Epithelial cell of esophagus (primary cell): ENCODE measurements at regions not wholly inside any gene's neighbourhood (a gene's known extent, or its start where the extent isn't known, plus 50 kb on each side); places are given as distances from the start of the nearest gene placed in this dataset.
"Not testable (repeated sequence)": the region's sequence is repeated elsewhere in the genome, so short reads cannot be mapped to it uniquely, and the experiment has no call there.

Experiments used
- DNase-seq: peaks from one replicate; pipeline ENCODE4 v3.0.0; 2010; ENCODE audit warnings: low read depth
- H3K4me3 ChIP-seq: 2 replicates; pipeline ENCODE4 v1.5.1; 2011; ENCODE audit warnings: mild to moderate bottlenecking, low read length, control low read depth
- TF ChIP-seq, protein P1 (sequence below): IDR thresholded peaks from 2 replicates; pipeline ENCODE4 v1.5.1; 2011; ENCODE audit warnings: low read depth, mild to moderate bottlenecking, low read length, control low read depth, inconsistent platforms; ENCODE audit not compliant: insufficient read depth; ENCODE audit errors: missing control alignments

DNA sequence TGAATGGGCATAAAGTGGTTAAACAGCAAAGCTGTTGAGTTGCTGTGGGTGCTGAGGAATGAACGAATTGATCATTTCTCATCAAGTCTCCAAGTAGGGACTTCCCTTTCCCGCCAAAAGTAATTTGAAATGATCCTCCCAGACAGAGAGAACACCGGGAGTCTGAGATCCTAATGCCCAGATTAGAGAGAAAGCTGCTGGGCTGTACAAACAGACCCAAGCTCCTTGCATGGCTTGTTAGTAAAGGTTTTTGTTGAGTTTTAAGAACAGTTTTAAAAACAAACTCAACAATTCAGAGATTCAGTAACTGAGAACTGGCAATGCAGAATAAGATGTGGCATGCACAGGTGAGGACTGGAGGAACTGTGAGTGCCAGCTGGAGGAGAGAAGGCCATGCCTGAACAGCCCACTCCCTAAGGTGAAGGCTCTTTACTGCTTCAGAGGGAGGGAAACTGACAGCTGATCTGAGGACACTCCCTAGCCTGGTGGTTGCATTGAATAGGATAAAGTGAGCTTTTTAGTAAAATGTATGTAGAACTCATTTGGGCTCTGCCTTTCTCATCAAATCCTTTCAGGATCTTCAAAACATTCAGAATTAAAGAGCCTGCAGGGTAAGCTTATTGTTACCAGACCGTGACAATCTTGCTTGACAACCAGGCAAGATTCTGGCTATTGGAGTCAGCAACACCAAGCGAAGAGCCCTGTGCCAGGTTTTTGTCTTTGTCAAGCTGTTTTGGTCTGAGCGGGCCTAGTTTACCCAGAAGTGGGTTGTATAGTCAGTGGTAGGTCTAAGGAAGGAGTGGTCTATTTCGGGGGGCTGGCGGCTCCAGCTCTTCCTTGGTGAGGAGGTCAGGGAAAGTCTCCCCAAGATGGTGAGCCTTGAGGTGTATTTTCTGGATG lies 63.2 kb upstream of the IGFBP5 start:
- TF ChIP-seq, protein P1, sequence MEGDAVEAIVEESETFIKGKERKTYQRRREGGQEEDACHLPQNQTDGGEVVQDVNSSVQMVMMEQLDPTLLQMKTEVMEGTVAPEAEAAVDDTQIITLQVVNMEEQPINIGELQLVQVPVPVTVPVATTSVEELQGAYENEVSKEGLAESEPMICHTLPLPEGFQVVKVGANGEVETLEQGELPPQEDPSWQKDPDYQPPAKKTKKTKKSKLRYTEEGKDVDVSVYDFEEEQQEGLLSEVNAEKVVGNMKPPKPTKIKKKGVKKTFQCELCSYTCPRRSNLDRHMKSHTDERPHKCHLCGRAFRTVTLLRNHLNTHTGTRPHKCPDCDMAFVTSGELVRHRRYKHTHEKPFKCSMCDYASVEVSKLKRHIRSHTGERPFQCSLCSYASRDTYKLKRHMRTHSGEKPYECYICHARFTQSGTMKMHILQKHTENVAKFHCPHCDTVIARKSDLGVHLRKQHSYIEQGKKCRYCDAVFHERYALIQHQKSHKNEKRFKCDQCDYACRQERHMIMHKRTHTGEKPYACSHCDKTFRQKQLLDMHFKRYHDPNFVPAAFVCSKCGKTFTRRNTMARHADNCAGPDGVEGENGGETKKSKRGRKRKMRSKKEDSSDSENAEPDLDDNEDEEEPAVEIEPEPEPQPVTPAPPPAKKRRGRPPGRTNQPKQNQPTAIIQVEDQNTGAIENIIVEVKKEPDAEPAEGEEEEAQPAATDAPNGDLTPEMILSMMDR = no peak
- H3K4me3 ChIP-seq = no peak overlapping the region
- no peak for DNase-seq

DNA sequence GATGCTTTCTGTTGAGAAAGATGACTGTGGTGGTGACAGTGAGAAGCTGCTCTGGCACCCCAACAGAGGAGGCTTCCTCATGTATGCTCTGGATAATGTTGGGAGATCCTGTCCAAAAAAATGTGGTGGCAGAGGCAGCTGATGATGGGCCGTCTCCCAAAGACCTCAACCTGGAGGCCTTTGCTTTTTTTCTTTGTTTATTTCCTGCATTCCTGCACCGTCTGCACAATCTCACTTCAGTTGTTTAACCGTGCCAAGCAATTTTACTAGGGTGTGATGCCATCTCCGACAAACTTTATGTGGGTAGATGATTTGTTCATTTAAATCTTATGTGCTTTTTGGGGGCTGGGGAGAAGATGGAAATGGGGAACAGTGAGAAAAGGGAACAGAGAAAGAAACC lies 62.2 kb upstream of the IGFBP5 start:
- no peak for DNase-seq
- TF ChIP-seq, protein P1 = no peak
- H3K4me3 ChIP-seq = no peak overlapping the region

DNA sequence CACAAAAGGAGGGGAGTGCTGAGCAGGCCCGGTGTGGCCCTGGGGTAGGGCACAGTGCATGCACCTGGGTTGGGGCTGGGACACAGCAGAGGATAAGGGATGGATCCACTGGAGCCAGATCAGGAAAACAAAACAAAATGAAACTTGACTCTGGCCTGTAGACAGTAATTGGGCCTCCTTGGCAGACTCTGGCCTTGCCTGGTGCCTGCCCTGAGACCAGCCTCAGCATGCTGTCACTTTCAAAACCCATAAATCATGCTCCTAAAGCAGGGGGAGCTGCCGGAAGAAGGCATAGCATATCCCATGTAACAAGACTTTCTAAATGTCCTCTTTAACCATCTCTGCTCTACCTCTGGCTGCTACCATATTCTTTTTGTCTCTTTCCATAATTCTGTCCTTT lies 61.1 kb upstream of the IGFBP5 start:
- no peak for DNase-seq
- TF ChIP-seq, protein P1 = no peak
- H3K4me3 ChIP-seq = no peak overlapping the region

DNA sequence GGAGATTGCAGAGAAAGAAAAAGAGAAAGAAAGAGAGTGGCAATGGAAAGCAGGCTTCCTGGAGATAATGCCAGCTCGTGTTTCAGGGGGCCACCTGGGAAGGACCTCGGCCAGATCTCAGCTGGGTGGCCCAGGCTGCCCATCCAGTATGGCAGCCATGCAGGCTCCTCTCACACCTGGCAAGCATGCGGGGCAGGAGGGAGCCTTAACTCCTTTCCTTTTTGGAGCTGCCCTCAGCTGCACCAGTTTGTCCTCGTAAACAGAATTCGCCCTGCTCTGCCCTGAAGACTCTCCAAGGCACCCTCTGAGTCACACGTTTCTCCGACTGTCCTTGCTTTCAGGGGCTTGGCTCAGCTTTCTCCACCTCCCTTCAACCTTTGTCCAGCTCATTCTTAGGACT lies 59.5 kb upstream of the IGFBP5 start:
- TF ChIP-seq, protein P1 = no peak
- no peak overlapping the region for H3K4me3 ChIP-seq
- no peak for DNase-seq

DNA sequence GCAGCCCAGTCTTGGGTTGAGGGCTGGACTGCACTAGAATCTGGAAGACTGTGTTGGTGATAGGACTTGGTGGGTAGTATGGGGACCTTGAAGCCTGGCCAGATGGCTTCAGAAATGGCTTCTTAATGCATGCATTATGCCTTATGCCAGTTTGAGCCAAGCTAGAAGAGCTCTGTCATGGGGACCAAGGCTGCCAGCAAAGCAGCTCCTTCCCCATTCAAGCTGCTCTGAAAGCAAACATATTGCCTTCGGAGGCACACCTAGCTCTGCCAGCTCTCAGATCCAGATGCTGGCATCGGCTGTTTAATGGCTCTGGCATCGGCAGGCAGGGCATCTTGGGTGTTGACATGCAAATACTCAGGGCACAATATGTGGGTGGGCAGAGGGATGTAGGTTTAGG lies 59.0 kb upstream of the IGFBP5 start:
- TF ChIP-seq, protein P1 = no peak
- H3K4me3 ChIP-seq = no peak overlapping the region
- no peak for DNase-seq

DNA sequence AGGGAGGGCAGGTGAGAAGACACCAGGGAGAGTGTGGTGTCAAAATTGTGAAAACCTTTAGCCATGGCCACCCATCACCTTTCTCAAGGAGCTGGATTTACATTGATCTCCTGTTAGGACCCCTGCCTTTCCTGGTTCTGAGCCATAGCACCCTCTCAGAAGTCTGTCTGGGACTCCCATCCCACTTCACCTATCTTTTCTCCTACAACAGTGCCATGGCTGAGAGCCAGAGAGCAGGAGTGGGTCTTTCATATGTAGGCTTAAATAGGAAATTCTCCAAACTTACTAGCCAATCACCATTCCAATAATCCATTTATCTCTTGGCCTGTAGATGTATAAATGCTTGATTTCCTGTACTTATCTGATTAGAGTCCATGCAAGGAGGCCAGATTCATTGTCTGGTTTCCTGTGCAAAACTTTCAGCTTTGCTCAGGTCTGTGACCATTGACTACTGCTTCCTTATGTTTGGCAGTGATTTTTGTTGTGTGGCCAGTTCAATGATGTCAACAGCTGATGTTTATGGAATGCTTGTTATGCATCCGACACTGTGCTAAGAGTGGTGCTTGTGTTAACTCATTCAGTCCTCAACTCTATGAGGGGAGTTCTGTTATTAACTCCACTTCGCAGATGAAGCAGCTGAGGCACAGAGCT lies 57.6 kb upstream of the IGFBP5 start:
- TF ChIP-seq, protein P1 = no peak
- no peak for DNase-seq
- H3K4me3 ChIP-seq = no peak overlapping the region

DNA sequence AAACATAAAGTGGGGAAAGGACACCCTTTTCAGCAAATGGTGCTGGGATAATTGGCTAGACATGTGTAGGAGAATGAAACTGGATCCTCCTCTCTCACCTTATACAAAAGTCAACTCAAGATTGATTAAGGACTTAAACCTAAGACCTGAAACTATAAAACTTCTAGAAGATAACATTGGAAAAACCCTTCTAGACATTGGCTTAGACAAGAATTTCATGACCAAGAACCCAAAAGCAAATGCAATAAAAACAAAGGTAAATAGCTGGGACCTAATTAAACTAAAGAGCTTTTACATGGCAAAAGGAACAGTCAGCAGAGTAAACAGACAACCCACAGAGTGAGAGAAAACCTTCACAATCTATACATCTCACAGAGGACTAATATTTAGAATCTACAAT lies 55.4 kb upstream of the IGFBP5 start:
- not testable (repeated sequence) for DNase-seq, H3K4me3 ChIP-seq

DNA sequence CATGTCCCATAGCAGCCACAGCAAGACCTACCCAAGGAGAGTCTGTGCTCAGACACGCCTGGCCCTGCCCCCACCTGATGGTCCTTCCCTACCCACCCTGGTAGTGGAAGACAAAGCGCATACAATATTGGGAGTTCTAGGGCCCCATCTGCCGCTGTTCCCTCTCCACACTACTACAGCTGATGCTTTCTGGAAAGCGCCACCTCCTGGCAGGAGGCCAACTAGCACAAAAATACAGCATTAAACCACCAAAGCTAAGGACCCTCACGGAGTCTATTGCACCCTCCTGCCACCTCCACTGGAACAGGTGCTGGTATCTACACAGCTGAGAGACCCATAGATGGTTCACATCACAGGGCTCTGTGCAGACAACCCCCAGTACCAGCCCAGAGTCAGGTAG lies 50.9 kb upstream of the IGFBP5 start:
- not testable (repeated sequence) for H3K4me3 ChIP-seq, DNase-seq
